OCI-M2 (cell line): ENCODE measurements at regions not wholly inside any gene's neighbourhood (a gene's known extent, or its start where the extent isn't known, plus 50 kb on each side); places are given as distances from the start of the nearest gene placed in this dataset.

Source experiments
- DNase-seq: peaks from one replicate; lab custom pipeline; 2025; ENCODE audit not compliant: unreplicated experiment; lab: John Stamatoyannopoulos, UW

GRCh38 chr10:107390563-107390962 lies 226.1 kb upstream of the SORCS1 start:
- DNase-seq: no peak

- DNase-seq: no peak
Observed at GRCh38 chr10:107383357-107383756, 218.9 kb upstream of the SORCS1 start.

- no peak for DNase-seq
Observed at GRCh38 chr10:107379601-107380000, 215.1 kb upstream of the SORCS1 start.

GRCh38 chr10:107371801-107372200 lies 207.3 kb upstream of the SORCS1 start:
- DNase-seq: no peak

- no peak for DNase-seq
Observed at GRCh38 chr10:107364872-107365271, 200.4 kb upstream of the SORCS1 start.

- no peak for DNase-seq
Observed at GRCh38 chr10:107362306-107362705, 197.8 kb upstream of the SORCS1 start.

GRCh38 chr10:107357033-107357432 lies 192.5 kb upstream of the SORCS1 start:
- DNase-seq: no peak

GRCh38 chr10:107356396-107356795 lies 191.9 kb upstream of the SORCS1 start:
- DNase-seq: no peak

GRCh38 chr10:107342711-107343110 lies 178.2 kb upstream of the SORCS1 start:
- no peak for DNase-seq

GRCh38 chr10:107341281-107341680 lies 176.8 kb upstream of the SORCS1 start:
- no peak for DNase-seq

GRCh38 chr10:107340326-107340725 lies 175.8 kb upstream of the SORCS1 start:
- no peak for DNase-seq

GRCh38 chr10:107336061-107336460 lies 171.6 kb upstream of the SORCS1 start:
- DNase-seq: no peak

GRCh38 chr10:107317592-107317991 lies 153.1 kb upstream of the SORCS1 start:
- DNase-seq: no peak

- DNase-seq: no peak
Observed at GRCh38 chr10:107303203-107303602, 138.7 kb upstream of the SORCS1 start.

GRCh38 chr10:107299606-107300005 lies 135.1 kb upstream of the SORCS1 start:
- DNase-seq: no peak

- DNase-seq: no peak
Observed at GRCh38 chr10:107284187-107284586, 119.7 kb upstream of the SORCS1 start.

- DNase-seq: no peak
Observed at GRCh38 chr10:107280293-107280692, 115.8 kb upstream of the SORCS1 start.

- no peak for DNase-seq
Observed at GRCh38 chr10:107277591-107277990, 113.1 kb upstream of the SORCS1 start.

GRCh38 chr10:107275806-107276205 lies 111.3 kb upstream of the SORCS1 start:
- no peak for DNase-seq

GRCh38 chr10:107269626-107270025 lies 105.1 kb upstream of the SORCS1 start:
- no peak for DNase-seq

- DNase-seq: no peak
Observed at GRCh38 chr10:107264742-107265141, 100.2 kb upstream of the SORCS1 start.

GRCh38 chr10:107244122-107244521 lies 79.6 kb upstream of the SORCS1 start:
- DNase-seq: no peak

- no peak for DNase-seq
Observed at GRCh38 chr10:107238275-107238674, 73.8 kb upstream of the SORCS1 start.

- no peak for DNase-seq
Observed at GRCh38 chr10:107232013-107232412, 67.5 kb upstream of the SORCS1 start.
